Endometrial microvascular endothelial cells (primary cell): ENCODE measurements at regions not wholly inside any gene's neighbourhood (a gene's known extent, or its start where the extent isn't known, plus 50 kb on each side); places are given as distances from the start of the nearest gene placed in this dataset.

Experiments
- in situ Hi-C: cut with HindIII; loops from 2 replicates; pipeline ENCODE4 v1.10.0; 2017; ENCODE audit warnings: low sequenced_read_pairs, low pct_unique_long_range_greater_than_20kb; ENCODE audit errors: inconsistent ontology term

GRCh38 chr9:90311811-90312210 lies 330.8 kb downstream of the DIRAS2 start:
- in situ Hi-C loops: no loop called here

GRCh38 chr9:90322296-90322695 lies 320.3 kb downstream of the DIRAS2 start:
- in situ Hi-C loops: no loop called here

- in situ Hi-C loops: no loop called here
These were observed 316.5 kb downstream of the DIRAS2 start for GRCh38 chr9:90325913-90326653.

- in situ Hi-C loops: no loop called here
These were observed 312.4 kb downstream of the DIRAS2 start for GRCh38 chr9:90330231-90330630.

GRCh38 chr9:90331826-90332575 lies 310.6 kb downstream of the DIRAS2 start:
- in situ Hi-C loops: no loop called here

- in situ Hi-C loops: no loop called here
These were observed 309.4 kb downstream of the DIRAS2 start for GRCh38 chr9:90333226-90333625.

GRCh38 chr9:90340421-90340820 lies 302.2 kb downstream of the DIRAS2 start:
- in situ Hi-C loops: no loop called here

- in situ Hi-C loops: no loop called here
These were observed 300.0 kb downstream of the DIRAS2 start for GRCh38 chr9:90342607-90343006.

- in situ Hi-C loops: no loop called here
These were observed 299.3 kb downstream of the DIRAS2 start for GRCh38 chr9:90343366-90343765.

GRCh38 chr9:90343991-90344390 lies 298.6 kb downstream of the DIRAS2 start:
- in situ Hi-C loops: no loop called here

GRCh38 chr9:90365666-90366065 lies 277.0 kb downstream of the DIRAS2 start:
- in situ Hi-C loops: no loop called here

- in situ Hi-C loops: no loop called here
These were observed 274.4 kb downstream of the DIRAS2 start for GRCh38 chr9:90368241-90368640.

GRCh38 chr9:90368928-90369327 lies 273.7 kb downstream of the DIRAS2 start:
- in situ Hi-C loops: no loop called here

GRCh38 chr9:90379771-90380170 lies 262.9 kb downstream of the DIRAS2 start:
- in situ Hi-C loops: no loop called here

GRCh38 chr9:90385146-90385545 lies 257.5 kb downstream of the DIRAS2 start:
- in situ Hi-C loops: no loop called here

- in situ Hi-C loops: no loop called here
These were observed 249.1 kb downstream of the DIRAS2 start for GRCh38 chr9:90393365-90394152.

- in situ Hi-C loops: no loop called here
These were observed 247.8 kb downstream of the DIRAS2 start for GRCh38 chr9:90394871-90395270.

- in situ Hi-C loops: no loop called here
These were observed 242.5 kb downstream of the DIRAS2 start for GRCh38 chr9:90400091-90400490.

- in situ Hi-C loops: no loop called here
These were observed 234.0 kb downstream of the DIRAS2 start for GRCh38 chr9:90408659-90409058.
